Endothelial cell of umbilical vein (primary cell): ENCODE measurements at regions not wholly inside any gene's neighbourhood (a gene's known extent, or its start where the extent isn't known, plus 50 kb on each side); places are given as distances from the start of the nearest gene placed in this dataset.

ENCODE experiments used
- BruUV-seq: library from RNA; stranded (reverse); fragments of 400-500 nt; replicated peaks from 2 replicates; lab custom pipeline; 2021; lab: Mats Ljungman, UMichigan
- CTCF ChIA-PET: fragments of 300-600, 350-600 bp; sonication (Branson Sonifier 250); formaldehyde crosslinking; loops from one replicate; lab custom pipeline; 2021; ENCODE audit warnings: antibody characterized with exemption, inconsistent platforms; lab: Charles Lee
- POLR2A ChIA-PET: fragments of 300-600, 350-600 bp; sonication (Branson Sonifier 250); formaldehyde crosslinking; loops from one replicate; lab custom pipeline; 2021; ENCODE audit warnings: antibody characterized with exemption, inconsistent platforms; lab: Charles Lee
- DNase-seq: peaks from one replicate; pipeline ENCODE4 v3.0.0-alpha.2; 2011; ENCODE audit warnings: low read depth, low spot score
- FAIRE-seq: peaks from 2 replicates; lab custom pipeline; 2011; peaks lifted over from hg19 to GRCh38; lab: Jason Lieb, UNC
- H2AFZ ChIP-seq: 2 replicates; pipeline ENCODE4 v1.6.0; 2012; ENCODE audit warnings: low read depth, low read length, control low read depth, inconsistent platforms
- H3K27ac ChIP-seq: 2 replicates; pipeline ENCODE4 v1.5.1; 2011; ENCODE audit warnings: low read depth, mild to moderate bottlenecking, control low read depth, low read length, moderate library complexity; ENCODE audit not compliant: insufficient read depth
- H3K27me3 ChIP-seq, 2 experiments: 2 replicates each; pipeline versions ENCODE4 v1.6.0 to v1.6.1; 2011; ENCODE audit warnings: low read length in 2 of 2, mixed read lengths in 1 of 2; ENCODE audit not compliant: control insufficient read depth in 2 of 2, insufficient read depth in 2 of 2
- H3K36me3 ChIP-seq, 2 experiments: 2 replicates in 1 of 2; 3 replicates in 1 of 2; pipeline ENCODE4 v1.5.1; 2011; ENCODE audit warnings: low read length in 2 of 2, mild to moderate bottlenecking in 1 of 2, moderate library complexity in 1 of 2; ENCODE audit not compliant: control insufficient read depth in 2 of 2, insufficient read depth in 2 of 2; ENCODE audit errors: extremely low read depth in 1 of 2
- H3K4me1 ChIP-seq: 3 replicates; pipeline ENCODE4 v1.5.1; 2011; ENCODE audit warnings: mild to moderate bottlenecking, low read length; ENCODE audit not compliant: control insufficient read depth, insufficient read depth; ENCODE audit errors: extremely low read depth
- H3K4me2 ChIP-seq: 2 replicates; pipeline ENCODE4 v1.6.1; 2011; ENCODE audit warnings: low read length, control low read depth, mixed read lengths; ENCODE audit not compliant: insufficient read depth
- H3K4me3 ChIP-seq, 3 experiments: fragments of 200-600 bp in 1 of 3; sonication (generic), shearing (Covaris generic) in 1 of 3; replicated peaks in 1 of 3; 2 replicates each; pipeline ENCODE4 v1.5.1; 2011 to 2016; ENCODE audit warnings: control low read depth in 3 of 3, low read length in 3 of 3, mild to moderate bottlenecking in 2 of 3, inconsistent platforms in 1 of 3, low read depth in 1 of 3, moderate library complexity in 1 of 3; ENCODE audit not compliant: insufficient read depth in 1 of 3
- H3K79me2 ChIP-seq: 2 replicates; pipeline ENCODE4 v1.6.0; 2012; ENCODE audit warnings: low read length, inconsistent platforms; ENCODE audit not compliant: control insufficient read depth, insufficient read depth
- H3K9ac ChIP-seq: replicated peaks from 2 replicates; pipeline ENCODE3; 2011; ENCODE audit warnings: low read length, control low read depth; ENCODE audit not compliant: insufficient read depth; ENCODE audit errors: extremely low read depth
- H3K9me1 ChIP-seq: replicated peaks from 3 replicates; pipeline ENCODE4 v1.6.0; 2011; ENCODE audit warnings: mild to moderate bottlenecking, low read length; ENCODE audit not compliant: control insufficient read depth, insufficient read depth; ENCODE audit errors: extremely low read depth
- H3K9me3 ChIP-seq: replicated peaks from 2 replicates; pipeline ENCODE4 v1.5.1; 2012; ENCODE audit warnings: low read length, inconsistent platforms; ENCODE audit not compliant: control insufficient read depth, insufficient read depth
- H4K20me1 ChIP-seq: replicated peaks from 2 replicates; pipeline ENCODE3; 2011; ENCODE audit warnings: mild to moderate bottlenecking, low read length; ENCODE audit not compliant: control insufficient read depth, insufficient read depth; ENCODE audit errors: extremely low read depth
- EZH2 ChIP-seq: IDR thresholded peaks from 2 replicates; pipeline ENCODE4 v1.6.1; 2012; ENCODE audit warnings: borderline replicate concordance, low read depth, mild to moderate bottlenecking, moderate library complexity, low read length, inconsistent platforms; ENCODE audit not compliant: severe bottlenecking
- FOS ChIP-seq: IDR thresholded peaks from 2 replicates; pipeline ENCODE4 v1.6.1; 2011; ENCODE audit warnings: mild to moderate bottlenecking, low read length, moderate library complexity, borderline replicate concordance; ENCODE audit not compliant: insufficient read depth
- GATA2 ChIP-seq: IDR thresholded peaks from 2 replicates; pipeline ENCODE4 v1.7.0; 2011; ENCODE audit warnings: low read depth, mild to moderate bottlenecking, moderate library complexity, mixed read lengths, low read length; ENCODE audit not compliant: insufficient read length, insufficient read depth
- JUN ChIP-seq: IDR thresholded peaks from 2 replicates; pipeline ENCODE4 v1.6.1; 2011; ENCODE audit warnings: borderline replicate concordance, low read depth; ENCODE audit not compliant: insufficient read length, insufficient read depth
- MYC ChIP-seq: IDR thresholded peaks from one replicate; pipeline ENCODE4 v1.6.1; 2011; ENCODE audit warnings: mild to moderate bottlenecking, low read depth, low read length
- POLR2A ChIP-seq: IDR thresholded peaks from 2 replicates; pipeline ENCODE4 v1.6.1; 2012; ENCODE audit warnings: low read depth, mild to moderate bottlenecking, control low read depth, low read length
- POLR2AphosphoS5 ChIP-seq: IDR thresholded peaks from 2 replicates; pipeline ENCODE4 v1.6.1; 2012; ENCODE audit warnings: low read depth, mild to moderate bottlenecking, control low read depth, low read length, moderate library complexity; ENCODE audit not compliant: insufficient read depth
- dilution Hi-C: fragments of 300-500 bp; cut with MboI; formaldehyde crosslinking; loops from one replicate; pipeline ENCODE4 v1.15.0; 2019; ENCODE audit warnings: low sequenced_read_pairs; ENCODE audit not compliant: extremely low pct_ligation_motif_present
- intact Hi-C: fragments of 100-400 bp; cut with micrococcal nuclease; formaldehyde crosslinking; loops from one replicate; pipeline ENCODE4 v1.10.0; 2022
- TF ChIP-seq, protein P1 (sequence below), 2 donors: IDR thresholded peaks; 1 replicate in 1 of 2; 2 replicates in 1 of 2; pipeline ENCODE4 v1.5.1; 2011; ENCODE audit warnings: low read length in 2 of 2, mild to moderate bottlenecking in 2 of 2, moderate library complexity in 2 of 2, control low read depth in 1 of 2, inconsistent platforms in 1 of 2, low read depth in 1 of 2; ENCODE audit not compliant: insufficient read depth in 1 of 2; ENCODE audit errors: extremely low read depth in 1 of 2
- TF ChIP-seq, protein P2 (sequence below): IDR thresholded peaks from 2 replicates; pipeline ENCODE4 v1.6.1; 2011; ENCODE audit not compliant: insufficient read depth, insufficient read length

DNA sequence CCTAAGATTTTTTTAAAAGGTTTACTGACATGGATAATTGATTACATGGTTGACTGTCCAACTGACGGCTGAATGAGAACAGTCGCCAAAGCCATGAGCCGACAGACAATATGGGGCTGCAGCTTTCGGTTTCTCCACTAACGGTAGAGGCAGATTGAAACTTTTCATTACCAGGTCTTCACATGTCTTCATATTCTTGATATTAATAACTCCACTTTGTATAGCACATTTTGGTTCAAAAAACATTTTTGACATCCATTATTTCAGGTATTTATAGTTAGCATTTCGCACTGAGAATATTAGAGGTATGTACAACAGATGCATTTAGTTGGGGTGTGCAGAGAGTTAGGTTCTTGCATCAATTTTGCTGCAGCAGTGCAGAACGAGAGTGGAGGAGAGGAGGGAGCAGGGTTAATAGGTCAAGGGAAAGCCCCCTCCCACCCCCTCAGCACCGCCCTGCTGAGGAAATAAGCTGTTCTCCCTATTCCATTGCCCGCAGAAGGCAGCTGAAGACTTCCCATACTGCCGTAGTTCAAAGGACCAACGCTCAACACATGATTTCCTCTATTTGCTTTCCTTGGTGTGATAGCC, 73.6 kb upstream of the ADTRP start:
- intact Hi-C loops (no loop called here), dilution Hi-C loops (no loop called here)
- TF ChIP-seq JUN (no peak), FOS (no peak), GATA2 (no peak), MYC (no peak), EZH2 (no peak), POLR2A (no peak), POLR2AphosphoS5 (no peak)
- TF ChIP-seq, protein P1, sequence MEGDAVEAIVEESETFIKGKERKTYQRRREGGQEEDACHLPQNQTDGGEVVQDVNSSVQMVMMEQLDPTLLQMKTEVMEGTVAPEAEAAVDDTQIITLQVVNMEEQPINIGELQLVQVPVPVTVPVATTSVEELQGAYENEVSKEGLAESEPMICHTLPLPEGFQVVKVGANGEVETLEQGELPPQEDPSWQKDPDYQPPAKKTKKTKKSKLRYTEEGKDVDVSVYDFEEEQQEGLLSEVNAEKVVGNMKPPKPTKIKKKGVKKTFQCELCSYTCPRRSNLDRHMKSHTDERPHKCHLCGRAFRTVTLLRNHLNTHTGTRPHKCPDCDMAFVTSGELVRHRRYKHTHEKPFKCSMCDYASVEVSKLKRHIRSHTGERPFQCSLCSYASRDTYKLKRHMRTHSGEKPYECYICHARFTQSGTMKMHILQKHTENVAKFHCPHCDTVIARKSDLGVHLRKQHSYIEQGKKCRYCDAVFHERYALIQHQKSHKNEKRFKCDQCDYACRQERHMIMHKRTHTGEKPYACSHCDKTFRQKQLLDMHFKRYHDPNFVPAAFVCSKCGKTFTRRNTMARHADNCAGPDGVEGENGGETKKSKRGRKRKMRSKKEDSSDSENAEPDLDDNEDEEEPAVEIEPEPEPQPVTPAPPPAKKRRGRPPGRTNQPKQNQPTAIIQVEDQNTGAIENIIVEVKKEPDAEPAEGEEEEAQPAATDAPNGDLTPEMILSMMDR (IDR thresholded peaks at IDR 0.05; ENCODE audit: extremely low read depth in 1 of 2, insufficient read depth in 1 of 2, low read depth in 1 of 2, low read length in 2 of 2), result no peak
- TF ChIP-seq, protein P2, sequence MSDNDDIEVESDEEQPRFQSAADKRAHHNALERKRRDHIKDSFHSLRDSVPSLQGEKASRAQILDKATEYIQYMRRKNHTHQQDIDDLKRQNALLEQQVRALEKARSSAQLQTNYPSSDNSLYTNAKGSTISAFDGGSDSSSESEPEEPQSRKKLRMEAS, result no peak
- H3K9me1 ChIP-seq, result no peaks in the 10 kb centered on the region
- H3K27me3 ChIP-seq, result peaks cover 0 to 2% of the 10 kb centered on the region in 2 experiments
- H3K9me3 ChIP-seq, result no peaks in the 10 kb centered on the region
- no peak overlapping the region for H3K9ac ChIP-seq
- no peaks in the 10 kb centered on the region for H4K20me1 ChIP-seq
- POLR2A ChIA-PET, result no interaction called here
- no peak overlapping the region for H3K4me3 ChIP-seq
- H2AFZ ChIP-seq, result no peak overlapping the region
- H3K4me2 ChIP-seq, result no peak overlapping the region
- H3K4me1 ChIP-seq, result peaks cover 7% of the 10 kb centered on the region
- FAIRE-seq (no peak), DNase-seq (no peak)
- no peaks in the 10 kb centered on the region for H3K36me3 ChIP-seq
- no TSS peak for BruUV-seq
- CTCF ChIA-PET, result interaction anchor here (1.0 kb wide), 1 partner anchor 34 kb away, joined by 3 read pairs; no protein-coding TSS in a partner anchor
- no peaks in the 10 kb centered on the region for H3K79me2 ChIP-seq
- H3K27ac ChIP-seq, result no peak overlapping the region
